ENCODE measurements at regions not wholly inside any gene's neighbourhood (a gene's known extent, or its start where the extent isn't known, plus 50 kb on each side); places are given as distances from the start of the nearest gene placed in this dataset.
"Not testable (repeated sequence)": the region's sequence is repeated elsewhere in the genome, so short reads cannot be mapped to it uniquely, and the experiment has no call there.

DNA sequence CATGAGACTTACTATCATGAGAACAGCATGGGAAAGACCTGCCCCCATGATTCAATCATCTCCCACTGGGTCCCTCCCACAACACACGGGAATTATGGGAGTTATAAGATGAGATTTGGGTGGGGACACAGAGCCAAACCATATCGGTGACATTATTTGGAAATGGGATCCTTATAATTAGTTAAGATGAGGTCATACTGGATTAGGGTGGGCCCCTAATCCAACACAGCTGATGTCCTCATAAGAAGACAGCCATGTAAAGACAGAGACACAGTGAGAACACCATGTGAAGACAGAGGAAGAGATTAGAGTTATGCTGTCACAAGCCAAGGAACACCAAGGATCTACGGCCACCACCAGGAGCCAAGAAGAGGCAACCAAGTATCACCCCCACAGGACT is 161.7 kb downstream of the SPTSSA start:
- DNase-seq (ENCODE audit: low spot score) = no peak

DNA sequence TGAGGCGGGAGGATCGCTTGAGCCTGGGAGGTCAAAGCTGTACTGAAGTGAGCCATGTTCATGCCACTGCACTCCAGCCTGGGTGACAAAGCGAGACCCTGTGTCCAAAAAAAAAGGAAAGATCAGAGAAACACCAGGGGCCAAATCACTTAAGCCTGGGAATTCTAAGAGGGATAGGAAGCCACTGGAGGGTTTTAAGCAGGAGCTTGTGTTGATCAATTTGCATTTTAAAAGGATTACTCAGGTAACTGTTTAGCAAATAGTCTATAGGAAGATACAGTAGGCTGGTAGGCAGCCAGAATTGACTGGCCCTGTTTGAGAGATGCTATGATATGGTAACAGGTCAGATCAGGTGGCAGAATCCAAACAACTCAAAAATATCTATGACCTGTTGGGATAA is 162.7 kb downstream of the SPTSSA start:
- no peak for DNase-seq (ENCODE audit: low spot score)

DNA sequence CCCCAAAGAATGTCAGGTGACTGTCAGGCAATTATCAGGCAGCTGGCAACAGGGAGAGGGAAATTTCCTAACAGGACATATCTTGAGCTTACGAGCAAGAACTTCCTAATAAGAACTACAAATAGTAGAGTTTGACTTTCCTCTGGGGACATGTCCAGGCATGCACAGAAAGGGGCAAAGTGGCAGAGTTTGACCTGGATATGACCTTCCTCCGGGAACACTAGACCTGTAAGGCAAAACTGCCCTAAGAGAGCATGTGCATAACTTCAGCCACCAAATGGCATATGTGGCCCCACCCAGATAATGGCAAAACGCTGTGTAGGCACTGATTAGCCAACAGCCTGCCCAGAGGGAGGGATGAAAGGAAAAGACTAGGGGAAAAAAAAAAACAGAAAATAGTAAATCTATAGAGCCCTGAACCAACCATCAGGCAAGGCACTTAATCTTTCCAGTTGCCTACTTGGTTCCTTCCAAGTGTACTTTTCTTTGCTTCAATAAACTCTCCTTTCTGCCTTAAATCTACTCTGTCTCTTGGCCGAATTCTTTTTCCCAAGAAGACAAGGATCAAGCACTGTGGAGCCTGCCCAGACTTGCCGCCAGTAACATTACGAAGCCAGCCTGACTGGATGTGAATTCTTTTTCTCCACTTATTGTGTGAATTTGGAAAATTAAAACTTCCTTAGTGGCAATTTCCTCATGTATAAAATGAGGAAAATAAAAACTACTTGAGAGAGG is 164.1 kb downstream of the SPTSSA start:
- no peak for DNase-seq (ENCODE audit: low spot score)

DNA sequence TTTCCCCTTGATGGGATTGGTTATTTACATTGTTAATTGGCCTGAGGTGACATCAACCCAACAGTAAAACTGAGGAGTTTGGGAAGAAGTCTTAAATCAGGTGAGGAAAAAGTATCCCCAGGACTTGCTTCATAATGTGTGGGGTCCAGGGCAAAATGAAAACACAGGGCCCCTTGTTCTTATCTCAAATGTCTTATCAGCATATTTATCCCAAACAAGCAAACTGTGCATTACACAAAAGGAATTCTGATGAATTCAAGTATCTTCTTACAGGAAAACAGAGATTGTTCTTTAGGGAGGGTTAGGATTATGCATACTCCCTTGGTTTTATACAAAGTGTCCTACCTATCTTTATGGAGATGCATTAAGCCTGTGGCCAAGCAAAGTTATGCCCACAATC is 178.4 kb downstream of the SPTSSA start:
- no peak for DNase-seq (ENCODE audit: low spot score)

DNA sequence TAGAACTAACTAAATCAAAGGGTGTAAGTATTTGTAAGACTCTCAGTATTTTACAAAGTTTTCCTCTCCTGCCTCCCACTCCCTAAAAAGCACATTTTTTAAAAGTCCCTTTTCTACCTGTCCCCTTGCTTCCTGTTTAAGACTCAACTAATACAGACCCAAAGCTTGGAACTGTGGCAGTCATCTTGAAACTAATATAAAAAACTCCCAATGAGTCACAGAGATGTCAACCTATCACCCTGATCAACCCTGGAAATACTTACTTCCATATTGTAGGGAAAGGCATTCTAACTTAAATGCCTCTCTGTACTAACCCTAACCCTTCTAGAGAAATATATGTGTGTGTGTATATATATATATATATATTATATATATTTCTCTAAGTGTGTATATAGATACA is 184.8 kb downstream of the SPTSSA start:
- DNase-seq (ENCODE audit: low spot score) = no peak

DNA sequence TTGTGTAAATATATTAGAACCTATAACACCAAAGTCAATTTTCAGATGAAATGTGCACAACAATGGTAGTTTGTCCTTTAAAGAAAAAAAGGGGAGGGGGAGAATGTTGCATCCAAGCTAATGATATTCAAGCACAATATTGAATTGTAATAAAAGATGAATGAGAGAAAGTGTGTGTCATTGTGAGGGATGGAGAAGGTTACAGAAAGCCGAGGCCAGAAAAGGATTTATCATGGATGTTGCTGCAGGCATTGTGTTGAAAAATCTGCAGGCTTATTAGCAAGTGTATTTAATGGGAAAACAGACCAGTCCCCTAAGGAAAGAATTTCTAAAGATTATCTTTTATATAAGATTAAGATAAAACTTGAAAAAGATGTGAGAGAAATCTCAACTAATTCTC is 186.5 kb downstream of the SPTSSA start:
- no peak for DNase-seq (ENCODE audit: low spot score)

DNA sequence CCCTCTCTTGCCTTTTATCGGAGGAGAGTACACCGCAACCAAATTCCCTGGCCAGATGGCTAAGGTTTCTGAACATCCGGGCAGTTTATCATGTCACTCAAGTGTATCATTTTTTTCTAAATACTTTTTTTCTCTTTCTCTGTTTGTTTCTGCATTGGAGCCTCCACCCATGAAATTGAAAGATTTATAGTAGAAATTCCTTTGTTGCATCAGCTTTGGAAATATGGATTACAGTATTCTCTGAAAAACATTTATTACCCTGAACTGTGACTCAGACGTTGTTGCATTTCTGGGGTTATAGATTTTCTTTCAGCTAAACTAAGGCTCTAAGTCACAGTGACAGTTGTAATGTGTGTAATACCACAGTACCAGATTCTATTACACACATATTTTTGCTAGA is 187.0 kb downstream of the SPTSSA start:
- DNase-seq (ENCODE audit: low spot score) = no peak

DNA sequence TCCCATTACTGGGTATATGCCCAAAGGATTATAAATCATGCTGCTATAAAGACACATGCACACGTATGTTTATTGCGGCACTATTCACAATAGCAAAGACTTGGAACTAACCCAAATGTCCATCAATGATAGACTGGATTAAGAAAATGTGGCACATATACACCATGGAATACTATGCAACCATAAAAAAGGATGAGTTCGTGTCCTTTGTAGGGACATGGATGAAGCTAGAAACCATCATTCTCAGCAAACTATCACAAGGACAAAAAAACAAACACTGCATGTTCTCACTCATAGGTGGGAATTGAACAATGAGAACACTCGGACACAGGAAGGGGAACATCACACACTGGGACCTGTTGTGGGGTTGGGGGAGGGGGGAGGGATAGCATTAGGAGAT is 188.3 kb downstream of the SPTSSA start:
- not testable (repeated sequence) for DNase-seq (ENCODE audit: low spot score)

DNA sequence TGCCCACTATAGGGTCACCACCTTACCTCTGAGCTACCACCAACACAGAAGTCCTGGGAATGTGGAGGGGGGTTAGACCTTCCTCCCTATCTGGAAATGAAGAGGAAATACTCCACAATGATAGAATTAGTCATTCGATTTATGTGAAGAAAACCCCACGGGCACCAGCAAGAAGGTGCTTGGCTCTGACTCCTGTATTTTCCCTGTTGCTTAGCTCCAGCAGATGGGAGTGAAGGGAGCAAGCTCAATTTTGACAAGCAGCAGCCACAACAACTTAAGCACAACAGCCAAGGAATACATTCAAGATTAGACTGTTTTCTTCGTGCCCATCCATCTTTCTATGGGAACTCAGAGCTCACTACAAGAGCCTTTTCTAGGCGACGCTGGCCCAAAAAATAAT is 191.7 kb downstream of the SPTSSA start:
- DNase-seq (ENCODE audit: low spot score) = no peak

DNA sequence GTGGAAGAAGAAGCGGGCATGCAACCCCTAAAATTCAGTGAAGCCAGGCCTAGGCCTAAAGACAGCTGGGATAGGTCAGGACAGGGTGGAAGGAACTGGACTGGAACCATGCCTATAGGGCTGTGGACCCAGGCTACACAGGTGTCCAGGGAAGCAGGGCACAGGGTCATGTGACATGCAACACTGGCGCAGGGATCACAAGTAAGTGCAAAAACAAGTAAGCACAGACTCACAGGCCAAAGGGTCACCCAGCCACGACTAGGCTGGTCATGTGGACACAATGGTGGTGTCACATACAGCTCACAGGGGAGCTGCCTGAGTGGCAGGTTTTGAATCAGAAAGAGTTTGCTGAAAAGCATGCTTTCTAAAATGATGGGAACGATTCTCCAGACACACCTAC is 195.7 kb downstream of the SPTSSA start:
- DNase-seq (ENCODE audit: low spot score) = no peak

DNA sequence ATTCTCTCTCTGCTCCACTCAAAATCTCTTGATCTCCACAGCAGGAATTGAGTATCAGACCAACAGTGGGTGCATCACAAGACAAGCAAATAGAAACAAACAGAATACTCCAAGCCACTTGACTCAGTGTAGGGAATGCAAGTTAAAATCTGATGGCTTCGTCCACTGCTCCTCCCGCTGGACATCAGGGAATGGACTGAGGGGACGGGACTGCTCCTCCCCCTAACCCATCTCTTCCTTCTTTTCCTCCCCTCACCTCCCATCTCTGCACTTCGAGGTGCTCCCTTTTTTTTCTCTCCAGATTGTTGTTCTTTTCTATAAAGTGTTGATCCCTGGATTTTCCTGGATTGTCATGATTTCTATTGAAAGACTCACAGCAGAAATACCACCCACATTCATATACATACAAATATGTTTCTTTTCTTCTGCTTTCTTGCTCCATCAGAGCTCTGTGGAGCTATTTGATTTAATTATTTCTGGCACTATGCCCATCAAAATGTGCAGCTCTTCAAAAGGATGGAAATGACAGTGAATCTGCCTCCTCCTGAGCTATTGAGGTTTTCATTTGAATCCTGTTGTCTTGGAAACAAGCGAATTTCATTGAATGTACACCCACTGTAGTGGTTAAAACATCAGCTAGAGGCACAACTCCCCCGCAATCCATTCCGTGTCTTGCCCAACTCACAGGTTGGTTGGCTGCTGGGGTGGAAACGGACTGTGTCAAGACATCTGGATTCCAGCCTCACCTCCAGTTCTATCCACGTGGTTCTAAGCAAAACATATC is 199.7 kb downstream of the SPTSSA start:
- no peak for DNase-seq (ENCODE audit: low spot score)

DNA sequence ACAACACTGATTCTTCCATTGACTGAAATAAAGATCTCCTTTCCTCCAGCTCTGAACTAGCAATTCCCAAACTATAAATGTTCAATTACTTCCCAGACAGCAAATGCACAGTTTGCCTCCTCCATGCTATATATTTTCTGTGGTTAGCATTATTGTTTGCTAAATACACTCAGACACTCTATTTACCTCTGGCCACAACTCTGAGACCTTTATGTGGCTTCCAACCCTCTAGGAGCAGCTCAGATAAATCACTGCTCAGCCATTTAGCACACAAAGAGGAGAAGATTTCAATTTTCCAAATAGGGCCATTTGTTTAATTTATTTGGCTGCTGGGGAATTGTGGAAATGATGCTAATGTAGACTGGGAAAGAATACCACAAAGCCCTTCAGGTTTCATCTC is 202.0 kb downstream of the SPTSSA start:
- no peak for DNase-seq (ENCODE audit: low spot score)

DNA sequence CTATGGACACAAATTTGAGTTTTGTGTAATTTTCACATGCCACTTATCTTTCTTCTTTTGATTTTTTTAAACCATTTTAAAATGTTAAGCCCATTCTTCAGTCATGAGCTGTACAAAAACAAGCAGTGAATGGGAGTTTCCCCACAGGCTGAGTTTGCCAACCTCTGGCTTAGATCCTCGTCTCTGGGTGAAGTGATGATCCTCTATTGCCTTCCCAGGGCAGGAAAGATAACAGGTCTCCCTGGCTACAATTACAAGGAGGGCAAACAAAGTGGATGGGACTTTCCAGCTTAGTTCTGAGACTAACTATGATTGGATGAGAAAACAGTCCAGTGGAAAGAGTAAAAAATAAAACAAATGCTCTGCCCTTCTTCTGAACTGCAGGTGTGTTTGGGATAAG is 203.7 kb downstream of the SPTSSA start:
- no peak for DNase-seq (ENCODE audit: low spot score)

DNA sequence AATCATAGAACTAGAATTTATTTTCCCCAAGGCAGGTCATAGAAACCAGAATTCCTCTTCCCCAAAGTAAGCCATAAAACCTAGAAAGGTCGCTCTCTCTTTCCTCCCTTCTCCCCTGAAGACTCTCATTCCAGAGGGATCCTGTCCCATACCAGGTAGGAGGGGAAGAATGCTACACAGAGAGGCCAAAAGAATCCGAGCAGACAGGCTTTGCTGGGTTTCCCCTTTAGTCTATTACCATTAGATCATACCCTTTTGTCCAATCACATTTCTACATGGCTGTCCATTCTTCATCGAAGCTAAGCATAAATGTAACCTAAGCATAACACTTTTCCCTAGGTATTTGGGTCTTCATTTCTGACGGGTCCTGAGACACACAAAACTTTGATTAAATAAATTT is 204.5 kb downstream of the SPTSSA start:
- no peak for DNase-seq (ENCODE audit: low spot score)

DNA sequence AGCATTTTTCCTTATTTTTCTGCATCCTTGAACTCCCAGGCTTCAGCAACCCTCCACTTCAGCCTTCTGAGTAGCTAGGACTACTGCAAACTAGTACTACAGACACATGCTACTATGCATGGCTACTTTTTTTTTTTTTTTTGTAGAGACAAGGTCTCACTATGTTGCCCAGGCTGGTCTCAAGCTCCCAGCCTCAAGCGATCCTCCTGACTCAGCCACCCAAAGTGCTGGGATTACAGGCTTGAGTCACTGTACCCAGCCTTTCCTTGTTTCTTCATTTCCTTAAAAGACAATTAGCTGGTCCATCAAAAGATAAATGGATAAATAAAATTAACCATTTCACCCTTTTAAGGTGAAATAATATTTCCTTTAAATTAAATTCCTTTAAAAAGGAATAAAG is 205.8 kb downstream of the SPTSSA start:
- DNase-seq (ENCODE audit: low spot score) = no peak

DNA sequence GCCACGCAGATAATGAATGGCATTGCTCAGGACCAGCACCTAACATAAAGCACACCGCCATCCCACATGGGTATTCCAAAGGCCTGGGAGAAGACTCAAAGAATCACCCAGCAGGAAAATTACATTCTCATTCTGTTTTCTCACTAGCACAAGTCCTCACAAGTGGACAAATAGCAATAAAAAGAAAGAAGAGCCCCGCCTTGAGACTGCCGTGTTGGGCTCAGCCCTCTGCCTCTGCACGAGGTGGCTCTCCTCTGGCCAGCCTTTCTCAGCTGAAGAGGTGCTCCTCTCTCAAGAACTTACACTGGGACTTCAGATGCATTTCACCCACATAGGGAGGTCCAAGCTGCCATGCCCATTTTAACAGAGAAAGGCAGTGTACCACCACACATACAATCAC is 207.5 kb downstream of the SPTSSA start:
- DNase-seq (ENCODE audit: low spot score) = no peak

DNA sequence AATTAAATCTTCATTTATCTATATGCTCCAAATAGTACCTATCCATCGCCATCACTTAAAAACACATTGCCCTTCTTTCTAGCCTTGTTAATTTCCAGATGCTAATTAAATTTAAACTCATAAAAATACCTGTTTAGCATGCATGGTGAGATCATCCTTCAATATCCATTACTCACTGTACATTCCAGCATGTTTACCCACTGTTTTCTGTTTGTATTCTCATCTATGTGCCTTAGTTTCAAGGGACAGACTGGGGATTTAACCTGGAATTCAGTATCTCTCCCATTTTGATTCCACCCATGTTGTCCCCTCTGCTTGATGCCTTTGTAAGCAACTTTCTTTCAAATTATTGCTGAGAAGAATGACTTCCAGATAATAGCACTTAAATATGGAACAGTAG is 208.0 kb downstream of the SPTSSA start:
- DNase-seq (ENCODE audit: low spot score) = no peak

DNA sequence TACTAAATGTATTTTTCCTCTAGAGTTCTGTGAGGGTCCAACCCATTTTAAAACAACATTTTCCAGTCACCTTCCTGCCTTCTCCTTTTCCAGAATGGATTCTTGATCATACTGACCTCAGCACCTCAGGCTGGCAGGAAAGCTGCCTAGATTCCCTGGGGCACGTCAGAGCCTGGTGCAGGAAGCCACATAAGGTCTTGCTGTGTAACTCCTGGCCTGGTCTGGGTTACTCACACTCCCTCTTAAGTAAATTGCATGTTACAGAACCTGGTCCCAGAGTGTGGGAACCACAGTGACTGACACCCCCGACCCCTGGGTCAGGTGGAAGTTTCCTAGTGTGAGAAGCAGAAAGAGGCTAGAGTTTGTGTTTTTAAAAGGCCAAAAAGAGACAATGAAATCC is 209.8 kb downstream of the SPTSSA start:
- no peak for DNase-seq (ENCODE audit: low spot score)

DNA sequence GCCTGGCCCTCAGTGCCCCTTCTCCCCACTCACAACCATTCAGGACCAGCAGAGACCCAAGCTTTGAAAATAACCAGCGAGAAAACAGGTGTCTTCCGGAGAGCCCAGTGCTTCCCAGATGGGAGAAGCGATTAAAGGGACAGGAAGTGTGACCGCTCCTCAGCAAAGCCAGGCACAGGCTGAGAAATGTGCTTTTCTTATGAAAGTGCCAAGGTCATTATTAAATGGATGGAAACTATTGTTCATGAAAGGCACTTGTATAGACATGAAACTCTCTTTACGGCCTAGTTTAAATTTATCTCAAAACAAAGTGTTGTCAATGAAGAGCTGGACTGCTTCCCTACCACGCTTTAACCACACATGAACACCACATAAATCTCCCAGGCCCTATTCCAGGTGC is 210.4 kb downstream of the SPTSSA start:
- no peak for DNase-seq (ENCODE audit: low spot score)

DNA sequence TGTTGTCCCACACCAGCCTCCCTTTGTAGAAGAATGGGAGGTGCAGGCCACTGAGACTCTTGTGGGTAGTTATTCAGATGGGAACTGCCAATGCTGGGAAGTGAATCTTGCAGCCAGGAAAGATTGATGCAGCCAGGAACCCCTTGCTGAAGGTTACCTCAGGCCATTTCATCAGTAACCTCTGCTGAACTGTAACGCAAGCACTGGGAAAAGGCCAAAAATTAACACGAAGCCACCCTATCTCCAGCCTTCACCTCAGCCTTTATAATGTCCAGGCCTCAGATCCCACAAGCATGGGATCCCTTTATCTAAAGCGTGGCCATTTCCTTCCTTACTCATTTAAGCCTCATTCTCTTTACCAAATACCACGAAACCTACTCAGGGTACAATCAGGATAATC is 211.1 kb downstream of the SPTSSA start:
- no peak for DNase-seq (ENCODE audit: low spot score)

DNA sequence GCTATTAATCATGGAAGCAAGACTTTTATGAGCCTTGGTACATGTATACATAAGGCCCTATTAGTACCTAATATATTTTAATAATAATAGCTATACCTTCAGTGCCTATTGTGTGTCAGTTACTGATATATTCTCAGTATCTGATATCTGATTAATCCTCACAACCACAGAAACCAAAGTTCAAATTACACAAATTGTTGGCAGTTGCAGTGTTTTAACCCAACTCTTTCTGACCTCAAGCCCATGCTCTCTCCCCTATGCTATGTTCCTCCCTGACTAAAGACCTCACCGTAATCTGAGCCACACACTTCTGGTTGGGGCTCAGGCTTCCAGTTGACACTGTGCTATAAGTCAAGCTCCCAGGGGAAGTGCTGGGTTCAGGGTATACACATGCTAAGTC is 214.4 kb downstream of the SPTSSA start:
- DNase-seq (ENCODE audit: low spot score) = no peak

DNA sequence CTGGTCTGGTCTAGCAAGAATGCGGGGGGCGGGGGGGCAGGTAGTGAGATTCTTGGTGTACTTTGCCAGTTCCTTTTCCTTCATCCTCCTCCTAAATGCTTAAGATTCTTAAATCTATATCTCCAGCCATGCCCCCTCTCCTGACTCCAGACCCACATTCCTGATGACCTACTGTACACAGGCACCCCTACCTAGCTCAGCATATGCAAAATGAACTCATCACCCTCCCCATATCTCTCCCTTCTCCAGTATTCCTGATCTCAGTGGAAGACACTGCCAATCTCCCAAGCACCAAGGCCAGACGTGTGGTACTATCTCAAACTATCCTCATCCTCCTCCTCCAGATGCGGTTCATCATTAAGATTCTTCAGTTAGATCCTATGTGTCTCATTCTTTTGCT is 215.8 kb downstream of the SPTSSA start:
- no peak for DNase-seq (ENCODE audit: low spot score)

DNA sequence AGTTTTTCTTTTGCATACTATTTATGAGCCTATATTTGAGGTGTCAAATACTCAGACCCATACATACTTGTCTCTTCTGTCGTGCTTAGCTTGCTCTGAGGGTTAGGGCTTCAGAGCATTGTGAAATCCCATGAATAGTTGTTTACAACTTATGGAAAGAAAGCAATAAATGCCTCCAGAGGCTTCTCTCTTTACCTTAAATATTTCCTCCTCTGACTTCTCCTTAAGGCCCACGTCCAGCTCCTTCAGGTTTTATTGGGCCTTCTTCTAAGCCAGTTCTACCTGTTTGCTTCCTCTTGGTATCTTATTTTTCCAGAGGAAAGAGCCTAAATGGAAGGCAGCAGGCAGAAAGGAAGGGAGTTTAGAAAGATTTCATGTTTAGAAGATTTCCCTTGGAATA is 218.6 kb downstream of the SPTSSA start:
- DNase-seq (ENCODE audit: low spot score) = no peak

DNA sequence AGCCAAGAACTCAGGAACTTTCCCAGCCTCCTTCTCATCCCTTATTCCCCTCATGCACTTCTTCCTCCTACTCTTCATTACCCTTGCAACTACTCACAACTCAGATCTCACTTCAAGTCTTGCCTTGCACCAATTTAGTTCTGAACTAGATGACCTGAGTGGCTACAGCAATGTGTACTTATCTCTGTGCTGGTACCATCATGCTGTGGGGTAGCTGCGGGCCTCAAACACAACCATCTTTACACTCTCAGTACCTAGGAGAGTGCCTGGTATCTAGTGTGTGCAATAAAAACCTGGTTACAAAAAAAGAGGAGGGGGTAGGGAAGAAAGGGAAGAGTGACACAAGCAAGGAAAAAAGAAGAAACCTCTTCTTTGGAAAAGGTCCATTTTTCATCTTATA is 219.0 kb downstream of the SPTSSA start:
- DNase-seq (ENCODE audit: low spot score) = no peak

Data from AG20443 (cell line).